GM21786 (cell line): ENCODE measurements at regions not wholly inside any gene's neighbourhood (a gene's known extent, or its start where the extent isn't known, plus 50 kb on each side); places are given as distances from the start of the nearest gene placed in this dataset.
"Not testable (repeated sequence)": the region's sequence is repeated elsewhere in the genome, so short reads cannot be mapped to it uniquely, and the experiment has no call there.

ENCODE experiments used
- ATAC-seq: cut with Tn5 transposase; IDR thresholded peaks from one replicate; pipeline ENCODE4 v1.9.1; 2021; ENCODE audit not compliant: unreplicated experiment

DNA sequence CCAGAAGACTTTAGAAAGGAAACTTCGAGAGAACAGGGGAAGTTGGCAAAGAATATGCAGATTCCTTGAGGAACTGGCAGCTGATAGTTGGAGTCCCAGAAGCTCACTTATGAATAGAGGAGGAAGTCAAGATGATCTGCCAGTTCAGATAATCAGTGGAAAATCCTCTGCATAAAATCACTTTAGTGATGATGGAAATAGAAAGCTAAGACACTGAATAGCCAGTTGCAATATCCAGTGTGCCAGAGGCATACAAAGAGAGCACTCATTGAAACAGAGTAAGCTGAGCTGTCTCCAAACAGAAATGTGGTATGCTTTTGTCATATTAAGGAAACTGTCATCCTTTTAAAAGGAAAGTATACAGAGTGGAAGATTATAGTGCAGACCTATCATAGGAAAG lies 1207.6 kb downstream of the OTOL1 start:
- no peak for ATAC-seq

- no peak for ATAC-seq
Observed at GRCh38 chr3:162704799-162705385, 1208.3 kb downstream of the OTOL1 start.

- not testable (repeated sequence) for ATAC-seq
Observed at GRCh38 chr3:162708394-162708793, 1211.8 kb downstream of the OTOL1 start.

GRCh38 chr3:162708942-162709706 lies 1212.5 kb downstream of the OTOL1 start:
- not testable (repeated sequence) for ATAC-seq

DNA sequence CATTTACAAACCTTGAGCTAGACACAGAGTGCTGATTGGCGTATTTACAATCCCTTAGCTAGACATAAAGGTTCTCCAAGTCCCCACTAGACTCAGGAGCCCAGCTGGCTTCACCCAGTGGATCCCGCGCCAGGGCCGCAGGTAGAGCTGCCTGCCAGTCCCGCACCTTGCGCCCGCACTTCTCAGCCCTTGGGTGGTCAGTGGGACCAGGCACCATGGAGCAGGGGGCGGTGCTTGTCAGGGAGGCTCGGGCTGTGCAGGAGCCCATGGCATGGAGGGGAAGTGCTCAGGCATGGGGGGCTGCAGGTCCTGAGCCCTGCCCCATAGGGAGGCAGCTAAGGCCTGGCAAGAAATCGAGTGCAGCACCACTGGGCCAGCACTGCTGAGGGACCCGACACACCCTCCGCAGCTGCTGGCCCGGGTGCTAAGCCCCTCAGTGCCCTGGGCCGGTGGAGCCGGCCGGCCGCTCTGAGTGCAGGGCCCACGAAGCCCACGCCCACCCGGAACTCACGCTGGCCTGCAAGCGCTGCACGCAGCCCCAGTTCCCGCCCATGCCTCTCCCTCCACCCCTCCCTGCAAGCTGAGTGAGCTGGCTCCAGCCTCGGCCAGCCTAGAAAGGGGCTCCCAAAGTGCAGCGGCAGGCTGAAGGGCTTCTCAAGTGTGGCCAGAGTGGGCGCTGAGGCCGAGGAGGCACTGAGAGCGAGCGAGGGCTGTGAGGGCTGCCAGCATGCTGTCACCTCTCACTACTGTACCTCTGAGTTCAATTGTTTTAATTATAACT lies 1213.9 kb downstream of the OTOL1 start:
- no peak for ATAC-seq

DNA sequence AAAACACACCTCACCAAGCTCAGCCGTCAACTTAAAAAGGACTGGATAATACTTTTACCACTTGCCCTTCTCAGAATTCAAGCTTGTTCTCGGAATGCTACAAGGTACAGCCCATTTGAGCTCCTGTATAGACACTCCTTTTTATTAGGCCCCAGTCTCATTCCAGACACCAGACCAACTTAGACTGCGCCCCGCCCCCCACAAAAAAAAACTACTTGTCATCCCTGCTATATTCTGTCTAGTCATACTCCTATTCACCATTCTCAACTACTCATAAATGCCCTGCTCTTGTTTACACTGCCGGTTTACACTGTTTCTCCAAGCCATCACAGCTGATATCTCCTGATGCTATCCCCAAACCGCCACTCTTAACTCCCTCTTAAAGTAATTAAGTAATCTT lies 1220.5 kb downstream of the OTOL1 start:
- ATAC-seq, result not testable (repeated sequence)

GRCh38 chr3:162718697-162719096 lies 1222.1 kb downstream of the OTOL1 start:
- no peak for ATAC-seq

GRCh38 chr3:162719684-162720341 lies 1223.2 kb downstream of the OTOL1 start:
- ATAC-seq, result no peak

DNA sequence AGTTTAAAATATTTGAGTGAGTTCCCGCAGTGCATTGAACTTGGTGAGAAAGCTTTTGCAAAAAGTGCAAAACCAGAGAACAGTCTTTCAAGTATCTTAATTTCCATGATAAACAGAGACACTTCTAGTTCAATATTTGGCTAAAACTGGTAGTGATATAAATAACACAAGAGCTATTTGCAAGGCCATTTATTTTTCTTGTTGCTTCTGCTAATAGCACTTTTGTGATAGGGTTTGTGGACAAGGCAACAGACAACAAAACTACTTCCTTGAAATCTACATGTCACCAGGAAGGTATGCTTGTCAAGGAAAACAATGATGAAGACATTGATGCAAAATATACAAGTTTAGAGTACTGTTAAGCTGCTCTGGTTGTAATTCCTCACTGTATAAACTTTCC lies 1225.1 kb downstream of the OTOL1 start:
- no peak for ATAC-seq

DNA sequence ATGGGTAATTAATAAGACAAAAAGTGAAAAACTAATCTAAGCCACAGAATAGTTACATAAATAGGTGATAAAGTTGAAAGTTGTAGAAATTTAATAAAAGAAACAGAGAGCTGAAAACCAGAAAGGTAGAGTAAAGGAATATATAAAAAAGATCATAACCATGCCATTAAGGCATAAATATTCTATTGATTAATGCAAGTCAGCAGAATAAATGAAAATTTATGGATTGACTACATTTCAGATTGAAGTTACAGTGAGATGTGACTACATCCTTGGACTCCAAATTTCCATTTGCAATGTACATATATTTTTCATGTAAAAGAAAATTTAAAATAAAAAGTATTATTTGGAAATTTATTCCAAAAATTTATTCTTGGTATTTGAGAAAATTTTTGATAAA lies 1225.7 kb downstream of the OTOL1 start:
- ATAC-seq, result no peak

DNA sequence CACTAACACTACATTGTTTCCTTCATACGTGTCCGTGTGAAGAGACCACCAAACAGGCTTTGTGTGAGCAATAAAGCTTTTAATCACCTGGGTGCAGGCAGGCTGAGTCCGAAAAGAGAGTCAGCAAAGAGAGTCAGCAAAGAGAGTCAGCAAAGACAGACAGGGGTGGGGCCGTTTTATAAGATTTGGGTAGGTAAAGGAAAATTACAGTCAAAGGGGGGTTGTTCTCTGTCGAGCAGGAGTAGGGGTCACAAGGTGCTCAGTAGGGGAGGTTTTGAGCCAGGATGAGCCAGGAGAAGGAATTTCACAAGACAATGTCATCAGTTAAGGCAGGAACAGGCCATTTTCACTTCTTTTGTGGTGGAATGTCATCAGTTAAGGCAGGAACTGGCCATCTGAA lies 1226.2 kb downstream of the OTOL1 start:
- ATAC-seq, result not testable (repeated sequence)

- no peak for ATAC-seq
Observed at GRCh38 chr3:162729686-162730085, 1233.1 kb downstream of the OTOL1 start.

DNA sequence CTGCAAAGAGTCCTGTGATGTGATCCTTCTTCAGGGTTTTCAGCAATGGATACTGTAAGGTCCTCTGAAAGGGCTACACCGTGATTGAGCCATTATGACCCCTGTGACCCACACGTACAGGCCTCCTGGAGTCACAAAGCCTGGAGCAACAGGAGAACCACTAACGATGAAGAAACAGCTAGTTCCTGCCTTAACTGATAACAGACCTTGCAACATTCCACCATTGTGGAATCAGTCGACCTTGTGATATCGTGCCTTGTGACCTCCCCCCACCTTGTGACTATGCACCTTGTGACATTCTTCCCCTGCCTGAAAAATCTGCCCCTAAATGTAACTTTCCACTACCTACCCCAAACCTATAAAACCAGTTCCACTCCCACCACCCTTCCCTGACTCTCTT lies 1235.4 kb downstream of the OTOL1 start:
- not testable (repeated sequence) for ATAC-seq

- ATAC-seq, result no peak
Observed at GRCh38 chr3:162738784-162739183, 1242.2 kb downstream of the OTOL1 start.

- ATAC-seq, result no peak
Observed at GRCh38 chr3:162740941-162741596, 1244.5 kb downstream of the OTOL1 start.

- no peak for ATAC-seq
Observed at GRCh38 chr3:162742159-162742717, 1245.6 kb downstream of the OTOL1 start.

DNA sequence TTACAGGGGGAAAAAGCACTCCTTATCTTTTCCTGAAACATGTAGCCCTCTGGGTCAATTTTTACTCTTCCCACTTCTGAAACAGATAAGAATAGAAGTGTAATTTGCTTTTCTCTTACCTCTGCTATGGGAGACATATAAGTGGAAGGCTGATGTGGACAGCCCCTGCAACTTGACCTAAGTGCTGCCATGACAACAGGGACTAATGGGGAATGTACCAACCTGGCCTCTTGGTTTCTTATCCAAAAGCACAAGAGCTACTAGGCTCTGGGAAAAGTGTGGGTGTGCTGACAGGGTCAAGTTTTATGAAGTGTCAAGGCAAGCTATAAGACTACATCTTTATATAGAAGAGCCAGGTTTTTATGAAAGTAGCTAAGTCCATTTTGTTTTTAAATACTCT lies 1246.5 kb downstream of the OTOL1 start:
- no peak for ATAC-seq

DNA sequence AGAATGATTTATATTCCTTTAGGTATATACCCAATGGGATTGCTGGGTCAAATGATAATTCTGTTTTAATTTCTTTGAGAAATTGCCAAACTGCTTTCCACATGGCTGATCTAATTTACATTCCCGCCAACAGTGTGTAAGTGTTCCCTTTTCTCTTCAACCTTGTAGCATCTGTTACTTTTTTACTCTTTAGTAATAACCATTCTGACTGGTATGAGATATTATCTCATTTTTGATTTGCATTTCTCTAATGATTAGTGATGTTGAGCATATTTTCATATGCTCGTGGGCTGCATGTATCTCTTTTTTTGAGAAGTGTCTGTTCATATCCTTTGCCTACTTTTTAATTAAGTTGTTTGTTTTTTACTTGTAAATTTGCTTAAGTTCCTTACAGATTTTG lies 1264.2 kb downstream of the OTOL1 start:
- ATAC-seq, result no peak

GRCh38 chr3:162764051-162764807 lies 1267.6 kb downstream of the OTOL1 start:
- ATAC-seq, result no peak

- ATAC-seq, result no peak
Observed at GRCh38 chr3:162764808-162765071, 1268.1 kb downstream of the OTOL1 start.
